ENCODE measurements at regions not wholly inside any gene's neighbourhood (a gene's known extent, or its start where the extent isn't known, plus 50 kb on each side); places are given as distances from the start of the nearest gene placed in this dataset.

GRCh38 chr12:60137513-60137912, 541.7 kb downstream of the SLC16A7 start:
- no peak overlapping the region for H3K27ac Mint-ChIP-seq (ENCODE audit: unreplicated experiment)
- no peaks in the 10 kb centered on the region for H3K9me3 Mint-ChIP-seq (ENCODE audit: low read depth, unreplicated experiment)
- TF ChIP-seq, protein P1, sequence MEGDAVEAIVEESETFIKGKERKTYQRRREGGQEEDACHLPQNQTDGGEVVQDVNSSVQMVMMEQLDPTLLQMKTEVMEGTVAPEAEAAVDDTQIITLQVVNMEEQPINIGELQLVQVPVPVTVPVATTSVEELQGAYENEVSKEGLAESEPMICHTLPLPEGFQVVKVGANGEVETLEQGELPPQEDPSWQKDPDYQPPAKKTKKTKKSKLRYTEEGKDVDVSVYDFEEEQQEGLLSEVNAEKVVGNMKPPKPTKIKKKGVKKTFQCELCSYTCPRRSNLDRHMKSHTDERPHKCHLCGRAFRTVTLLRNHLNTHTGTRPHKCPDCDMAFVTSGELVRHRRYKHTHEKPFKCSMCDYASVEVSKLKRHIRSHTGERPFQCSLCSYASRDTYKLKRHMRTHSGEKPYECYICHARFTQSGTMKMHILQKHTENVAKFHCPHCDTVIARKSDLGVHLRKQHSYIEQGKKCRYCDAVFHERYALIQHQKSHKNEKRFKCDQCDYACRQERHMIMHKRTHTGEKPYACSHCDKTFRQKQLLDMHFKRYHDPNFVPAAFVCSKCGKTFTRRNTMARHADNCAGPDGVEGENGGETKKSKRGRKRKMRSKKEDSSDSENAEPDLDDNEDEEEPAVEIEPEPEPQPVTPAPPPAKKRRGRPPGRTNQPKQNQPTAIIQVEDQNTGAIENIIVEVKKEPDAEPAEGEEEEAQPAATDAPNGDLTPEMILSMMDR (IDR thresholded peaks at IDR 0.05; ENCODE audit: unreplicated experiment) = no peak
- no peak for DNase-seq
- H3K4me1 Mint-ChIP-seq (ENCODE audit: low read depth, unreplicated experiment) = no peaks in the 10 kb centered on the region
- CTCF ChIA-PET = interaction anchor here (0.6 to 0.7 kb wide), 2 partner anchors 36 to 68 kb away, joined by 3 read pairs; no protein-coding TSS in a partner anchor
- BruUV-seq (replicated peaks) = no TSS peak
- H3K4me3 Mint-ChIP-seq (ENCODE audit: low read depth, unreplicated experiment) = no peak overlapping the region
- no peaks in the 10 kb centered on the region for H3K36me3 Mint-ChIP-seq (ENCODE audit: insufficient read depth, unreplicated experiment)
- H3K27me3 Mint-ChIP-seq (ENCODE audit: unreplicated experiment) = no peaks in the 10 kb centered on the region
- intact Hi-C loops (cut with micrococcal nuclease; ENCODE audit: unreplicated experiment) = no loop called here

DNA sequence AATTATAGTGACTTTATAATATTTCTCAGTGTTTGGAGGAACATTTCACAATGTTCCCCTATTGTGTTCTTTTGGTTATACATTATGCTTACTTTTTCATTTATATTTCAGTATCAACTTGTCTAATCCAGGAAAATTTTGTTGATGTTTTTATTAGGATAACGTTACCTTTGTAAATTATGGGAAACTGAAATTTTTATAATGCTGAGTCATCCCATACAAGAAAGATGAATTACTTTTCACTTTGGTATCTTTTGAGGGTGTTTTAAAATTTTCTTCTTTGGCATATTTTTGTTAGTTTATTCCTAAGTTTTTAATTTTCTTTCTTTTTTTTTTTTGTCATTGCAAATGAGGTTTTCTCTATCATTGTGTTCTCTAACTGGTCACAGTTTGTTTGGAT, 542.7 kb downstream of the SLC16A7 start:
- BruUV-seq (replicated peaks) = no TSS peak
- intact Hi-C loops (cut with micrococcal nuclease; ENCODE audit: unreplicated experiment) = no loop called here
- Mint-ChIP-seq H3K27me3 (ENCODE audit: unreplicated experiment) (no peaks in the 10 kb centered on the region), H3K4me3 (ENCODE audit: low read depth, unreplicated experiment) (no peak overlapping the region), H3K4me1 (ENCODE audit: low read depth, unreplicated experiment) (no peaks in the 10 kb centered on the region), H3K27ac (ENCODE audit: unreplicated experiment) (no peak overlapping the region), H3K9me3 (ENCODE audit: low read depth, unreplicated experiment) (no peaks in the 10 kb centered on the region), H3K36me3 (ENCODE audit: insufficient read depth, unreplicated experiment) (no peaks in the 10 kb centered on the region)
- DNase-seq = no peak
- CTCF ChIA-PET = interaction anchor here (0.7 kb wide), 1 partner anchor 1557 kb away, joined by 4 read pairs; no protein-coding TSS in a partner anchor
- TF ChIP-seq, protein P1 (IDR thresholded peaks at IDR 0.05; ENCODE audit: unreplicated experiment) = no peak

DNA sequence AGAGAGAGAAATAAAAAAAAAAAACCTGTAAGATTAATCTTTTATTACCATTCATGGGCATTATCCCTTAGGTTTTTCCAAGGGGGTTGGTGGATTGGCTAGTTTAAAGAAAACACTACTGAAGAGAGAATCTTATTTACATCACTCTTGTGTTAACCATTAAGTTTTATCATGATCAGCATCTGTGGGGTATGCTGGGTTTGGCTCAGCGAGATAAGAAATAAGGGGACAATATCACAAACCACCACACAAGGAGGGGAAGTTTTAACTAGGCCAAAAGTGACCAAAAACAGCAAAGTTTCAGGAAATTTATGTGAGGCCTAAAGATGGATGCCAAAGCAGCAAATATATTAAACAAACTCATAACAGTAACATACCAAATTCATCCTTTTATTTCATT, 548.6 kb downstream of the SLC16A7 start:
- H3K27ac Mint-ChIP-seq (ENCODE audit: unreplicated experiment) = peak overlapping the region; percentile 29
- H3K9me3 Mint-ChIP-seq (ENCODE audit: low read depth, unreplicated experiment) = no peaks in the 10 kb centered on the region
- BruUV-seq (replicated peaks) = no TSS peak
- no peak overlapping the region for H3K4me3 Mint-ChIP-seq (ENCODE audit: low read depth, unreplicated experiment)
- CTCF ChIA-PET = no interaction called here
- H3K4me1 Mint-ChIP-seq (ENCODE audit: low read depth, unreplicated experiment) = peaks cover 11% of the 10 kb centered on the region
- no peaks in the 10 kb centered on the region for H3K27me3 Mint-ChIP-seq (ENCODE audit: unreplicated experiment)
- TF ChIP-seq, protein P1 (IDR thresholded peaks at IDR 0.05; ENCODE audit: unreplicated experiment) = no peak
- no peaks in the 10 kb centered on the region for H3K36me3 Mint-ChIP-seq (ENCODE audit: insufficient read depth, unreplicated experiment)
- no peak for DNase-seq
- intact Hi-C loops (cut with micrococcal nuclease; ENCODE audit: unreplicated experiment) = no loop called here

GRCh38 chr12:60148109-60148508, 552.3 kb downstream of the SLC16A7 start:
- DNase-seq = no peak
- CTCF ChIA-PET = interaction anchor here (0.6 to 1.4 kb wide), 3 partner anchors 20 to 109 kb away, joined by 3 read pairs; no protein-coding TSS in a partner anchor
- no peaks in the 10 kb centered on the region for H3K36me3 Mint-ChIP-seq (ENCODE audit: insufficient read depth, unreplicated experiment)
- BruUV-seq (replicated peaks) = no TSS peak
- TF ChIP-seq, protein P1 (IDR thresholded peaks at IDR 0.05; ENCODE audit: unreplicated experiment) = no peak
- intact Hi-C loops (cut with micrococcal nuclease; ENCODE audit: unreplicated experiment) = loop anchor here (2.0 kb wide), 1 partner anchor 25 kb away; no protein-coding TSS in a partner anchor
- H3K27me3 Mint-ChIP-seq (ENCODE audit: unreplicated experiment) = no peaks in the 10 kb centered on the region
- H3K4me1 Mint-ChIP-seq (ENCODE audit: low read depth, unreplicated experiment) = peaks cover 20% of the 10 kb centered on the region
- no peak overlapping the region for H3K4me3 Mint-ChIP-seq (ENCODE audit: low read depth, unreplicated experiment)
- H3K9me3 Mint-ChIP-seq (ENCODE audit: low read depth, unreplicated experiment) = peaks cover 4% of the 10 kb centered on the region
- H3K27ac Mint-ChIP-seq (ENCODE audit: unreplicated experiment) = peak overlapping the region; percentile 39

Data from Calu3 (cell line).